ENCODE measurements at regions not wholly inside any gene's neighbourhood (a gene's known extent, or its start where the extent isn't known, plus 50 kb on each side); places are given as distances from the start of the nearest gene placed in this dataset.

GRCh38 chr9:81755721-81756120 is 66.4 kb upstream of the TLE1 start:
- TF ChIP-seq ARNT (IDR thresholded peaks at IDR 0.05): no peak
- TF ChIP-seq NFRKB (IDR thresholded peaks at IDR 0.05): no peak
- no peak for TF ChIP-seq FOXK2 (IDR thresholded peaks at IDR 0.05)

All from HEK293T (cell line).